ENCODE measurements at regions not wholly inside any gene's neighbourhood (a gene's known extent, or its start where the extent isn't known, plus 50 kb on each side); places are given as distances from the start of the nearest gene placed in this dataset.

GRCh38 chr1:229762891-229763290 lies 136.8 kb downstream of the URB2 start:
- DNase-seq = no peak

GRCh38 chr1:229768232-229768631 lies 142.2 kb downstream of the URB2 start:
- no peak for DNase-seq

- no peak for DNase-seq
Measured at GRCh38 chr1:229769006-229769405, 143.0 kb downstream of the URB2 start.

DNA sequence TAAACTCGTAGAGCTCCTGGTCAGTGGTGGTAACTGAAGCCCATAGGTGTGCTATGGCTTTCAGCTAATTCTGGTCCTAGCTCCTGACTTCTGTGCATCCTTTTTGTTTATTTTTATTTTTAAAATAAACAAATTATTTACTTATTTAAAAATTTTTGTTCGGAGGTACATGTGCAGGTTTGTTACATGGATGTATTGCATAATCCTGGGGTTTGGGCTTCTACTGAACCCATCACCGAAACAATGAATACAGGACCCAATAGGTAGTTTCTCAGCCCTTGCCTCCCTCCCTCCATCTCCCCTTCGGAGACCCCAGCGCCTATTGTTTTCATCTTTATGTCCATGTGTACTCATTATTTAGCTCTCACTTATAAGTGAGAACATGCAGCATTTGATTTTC lies 143.8 kb downstream of the URB2 start:
- no peak for DNase-seq

DNA sequence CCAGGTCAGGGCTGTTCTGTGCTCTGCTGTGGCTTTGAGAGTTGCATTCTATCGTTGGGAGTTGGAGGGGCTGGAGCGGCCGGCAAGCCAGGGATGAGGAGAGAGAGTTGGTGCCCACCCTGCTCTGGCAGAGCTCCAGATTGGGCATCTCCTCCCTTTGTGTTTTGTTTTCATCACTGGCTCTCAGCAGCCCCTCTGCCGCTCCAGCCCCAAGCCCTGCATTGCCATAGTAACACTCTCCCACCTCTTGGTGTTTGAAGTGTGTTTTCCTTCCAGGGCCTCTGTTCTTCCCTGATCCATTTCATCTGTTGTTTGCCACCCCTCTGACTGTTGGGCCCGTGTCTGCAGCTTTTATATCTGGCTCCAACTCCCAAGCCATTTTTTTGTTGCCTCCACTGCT lies 152.7 kb downstream of the URB2 start:
- peak; percentile 13 for DNase-seq

DNA sequence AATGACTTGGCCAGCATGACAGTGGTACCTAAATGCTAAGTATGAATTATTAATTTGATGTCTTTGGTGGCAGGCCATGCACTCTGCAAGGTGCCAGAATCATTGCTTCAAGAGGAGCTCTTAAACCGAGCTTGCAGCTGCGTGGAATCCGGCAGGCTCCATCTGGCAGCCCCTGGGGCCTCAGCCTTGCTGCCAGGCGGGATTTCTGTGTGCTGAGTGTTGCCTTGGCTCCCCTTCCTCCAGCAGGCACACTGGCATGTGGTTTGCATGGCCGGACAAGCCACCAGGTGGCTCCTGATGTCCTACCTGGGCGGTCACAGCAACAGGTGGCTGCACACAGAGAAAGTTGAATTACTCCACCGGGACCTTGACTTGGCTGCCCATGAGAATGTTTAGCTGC lies 155.4 kb downstream of the URB2 start:
- peak; percentile 66 for DNase-seq

DNA sequence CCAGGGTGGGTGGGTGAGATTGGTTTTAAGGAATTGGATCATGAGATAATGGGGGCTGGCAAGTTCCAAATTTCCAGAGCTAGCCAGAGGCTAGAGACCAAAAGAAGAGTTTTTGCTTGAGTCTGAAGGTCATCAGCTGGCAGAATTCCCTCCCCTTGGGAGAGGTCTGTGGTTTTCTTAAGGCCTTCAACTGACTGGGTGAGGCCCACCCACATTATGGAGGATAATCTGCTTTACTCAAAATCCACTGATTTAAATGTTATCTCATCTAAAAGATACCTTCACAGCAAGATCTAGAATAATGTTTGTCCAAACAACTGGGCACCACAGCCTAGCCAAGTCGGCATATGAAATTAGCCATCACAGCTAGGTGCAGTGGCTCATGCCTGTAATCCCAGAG lies 156.4 kb downstream of the URB2 start:
- no peak for DNase-seq

GRCh38 chr1:229784834-229785233 lies 158.8 kb downstream of the URB2 start:
- DNase-seq = no peak

GRCh38 chr1:229786974-229787610 lies 161.0 kb downstream of the URB2 start:
- DNase-seq = no peak

GRCh38 chr1:229788004-229788403 lies 162.0 kb downstream of the URB2 start:
- no peak for DNase-seq

GRCh38 chr1:229792012-229792975 lies 166.2 kb downstream of the URB2 start:
- peak; percentile 39 for DNase-seq

DNA sequence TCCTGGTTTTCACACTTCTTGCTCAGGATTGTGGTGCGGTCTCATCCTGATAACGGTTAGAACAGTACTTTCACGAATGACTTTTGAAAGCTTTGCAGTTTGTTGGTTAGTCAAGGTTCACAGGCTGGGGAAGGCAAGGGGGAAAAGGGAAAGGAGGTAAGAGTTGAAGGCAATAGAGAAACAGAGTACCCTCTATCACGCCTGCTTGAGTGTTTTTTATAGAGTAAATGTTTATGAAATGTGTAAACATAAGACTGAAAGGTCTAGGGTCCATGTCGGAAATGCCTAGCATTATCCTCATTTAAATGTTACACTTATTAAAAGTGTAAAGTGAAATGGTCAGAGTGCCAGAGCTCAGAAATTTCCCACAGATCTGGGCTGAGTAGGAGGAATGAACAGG lies 167.4 kb downstream of the URB2 start:
- no peak for DNase-seq

DNA sequence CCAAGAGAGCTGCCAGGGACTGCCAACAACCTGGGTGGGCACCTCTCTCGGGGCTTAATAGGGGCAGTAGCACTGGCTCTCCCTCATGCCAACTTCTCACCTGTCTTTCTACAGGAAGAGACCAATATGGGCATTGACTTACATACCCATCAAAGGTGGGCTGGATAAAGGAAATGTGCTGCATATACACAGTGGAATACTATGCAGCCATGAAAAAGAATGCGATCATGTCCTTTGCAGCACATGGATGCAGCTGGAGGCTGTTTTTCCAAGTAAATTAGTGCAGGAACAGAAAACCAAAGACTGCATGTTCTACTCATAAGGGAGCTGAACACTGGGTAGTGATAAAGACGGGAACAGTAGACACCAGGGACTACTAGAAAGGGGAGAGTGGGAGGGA lies 172.5 kb downstream of the URB2 start:
- no peak for DNase-seq

GRCh38 chr1:229803626-229804217 lies 177.7 kb downstream of the URB2 start:
- no peak for DNase-seq

DNA sequence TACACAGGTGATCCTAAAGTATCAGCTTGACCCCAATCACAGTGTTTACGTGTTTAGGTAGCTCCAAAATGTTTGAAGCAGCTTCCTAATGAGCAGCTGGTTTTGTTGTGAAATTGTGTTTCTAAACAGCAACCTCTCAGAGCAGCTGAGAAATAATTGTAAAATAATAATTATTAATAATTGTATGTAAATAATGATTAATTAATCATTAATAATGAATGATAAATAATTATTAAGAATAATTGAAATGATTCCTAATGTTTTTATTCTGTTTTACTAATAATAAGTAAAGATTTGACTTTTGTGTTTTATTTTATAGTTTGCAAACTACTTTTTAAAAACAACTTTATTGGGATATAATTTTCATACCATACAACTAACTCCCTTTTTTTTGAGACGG lies 182.2 kb downstream of the URB2 start:
- no peak for DNase-seq

DNA sequence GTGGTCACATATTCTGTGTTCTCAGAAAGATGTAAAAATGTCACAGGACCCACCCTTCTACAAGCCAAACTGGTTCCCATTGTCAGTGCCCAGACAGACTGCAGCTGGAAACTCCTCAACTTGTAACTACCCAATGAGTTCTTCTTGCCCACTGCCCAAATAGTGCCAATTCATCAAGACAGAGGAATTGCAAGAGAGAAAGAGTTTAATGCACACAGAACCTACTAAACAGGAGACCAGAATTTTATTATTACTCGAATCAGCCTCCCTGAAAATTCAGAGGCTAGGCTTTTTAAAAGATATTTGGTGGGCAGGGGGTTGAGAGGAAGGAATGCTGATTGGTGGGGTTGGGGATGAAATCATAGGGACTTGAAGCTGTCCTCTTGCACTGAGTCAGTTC lies 184.1 kb downstream of the URB2 start:
- no peak for DNase-seq

DNA sequence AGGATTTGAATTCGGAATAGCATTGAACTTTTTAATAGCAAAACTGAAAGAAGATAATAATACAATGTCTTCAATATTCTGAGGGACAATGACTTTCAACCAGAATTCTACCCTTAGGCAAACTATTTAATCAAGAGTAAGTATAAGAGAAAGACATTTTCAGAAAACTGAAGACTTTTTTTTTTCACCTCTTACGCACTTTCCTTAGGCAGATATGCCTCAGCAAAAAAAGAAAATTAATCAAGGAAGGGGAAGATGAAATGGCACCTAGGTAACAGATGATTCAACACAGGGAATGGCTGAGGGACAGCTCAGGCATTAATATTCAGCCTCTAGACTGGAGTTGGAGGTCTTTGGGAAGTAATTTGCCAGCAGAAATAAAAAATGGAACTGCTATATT lies 184.9 kb downstream of the URB2 start:
- no peak for DNase-seq

GRCh38 chr1:229812148-229812547 lies 186.1 kb downstream of the URB2 start:
- no peak for DNase-seq

DNA sequence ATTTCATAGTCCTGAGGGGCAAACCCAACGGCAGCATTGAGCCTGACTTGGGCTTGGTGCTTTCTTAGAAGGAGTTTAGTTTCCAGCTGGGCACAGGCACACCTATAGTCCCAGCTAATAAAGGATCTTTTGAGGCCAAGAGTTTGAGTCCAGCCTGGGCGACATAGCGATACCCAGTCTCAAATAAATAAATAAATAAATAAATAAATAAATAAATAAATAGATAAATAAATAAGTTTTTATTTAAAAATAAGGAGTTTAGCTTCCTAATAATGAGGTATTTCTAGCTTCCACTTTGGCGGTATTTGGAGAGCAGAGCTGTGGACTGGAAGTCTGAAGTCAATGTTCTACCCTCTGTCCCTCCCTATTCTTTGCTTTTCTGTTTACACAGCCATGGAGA lies 186.6 kb downstream of the URB2 start:
- no peak for DNase-seq

DNA sequence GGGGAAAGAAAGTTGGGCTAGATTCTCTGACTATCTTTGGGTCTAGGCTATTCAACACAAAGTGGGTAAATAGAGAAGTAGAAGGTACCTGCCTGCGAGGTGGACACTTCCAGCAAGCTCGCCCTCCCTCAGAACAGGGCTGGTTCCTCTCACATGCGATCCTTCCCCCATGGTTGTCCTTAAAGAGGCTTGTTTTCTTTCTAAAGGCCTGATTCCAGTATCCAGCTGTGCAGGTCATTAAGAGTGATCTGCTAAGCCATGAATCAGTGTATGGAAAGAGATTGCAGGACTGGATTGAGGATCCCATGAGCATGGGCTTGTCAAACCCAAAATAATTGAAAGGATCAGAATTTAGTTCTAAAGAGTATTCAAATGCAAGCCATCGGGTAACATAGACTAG lies 189.0 kb downstream of the URB2 start:
- DNase-seq = no peak

DNA sequence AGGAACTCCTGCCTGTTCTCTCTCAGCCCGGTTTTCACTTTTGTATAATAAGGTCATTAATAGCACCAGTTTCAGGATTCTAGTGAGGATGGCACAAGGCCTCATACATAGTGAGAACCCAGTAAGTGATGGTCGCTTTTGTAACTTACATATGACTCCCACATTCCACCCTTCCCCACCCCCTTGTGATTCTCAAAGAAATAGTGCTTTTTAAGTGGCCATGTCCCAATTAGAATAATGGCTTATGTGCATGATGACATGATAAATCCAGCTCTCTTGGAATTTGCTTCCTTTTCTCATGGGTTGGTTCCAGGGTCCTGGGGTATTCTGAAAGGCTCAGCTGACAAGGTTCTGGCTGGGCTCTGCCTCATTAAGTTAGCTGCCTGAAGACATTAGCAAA lies 189.9 kb downstream of the URB2 start:
- no peak for DNase-seq

- no peak for DNase-seq
Measured at GRCh38 chr1:229817936-229818335, 191.9 kb downstream of the URB2 start.

GRCh38 chr1:229819091-229819490 lies 193.0 kb downstream of the URB2 start:
- no peak for DNase-seq

Measured in tongue (tissue), 1 donor.